Cardiac muscle cell (in vitro differentiated cells and primary cell): ENCODE measurements at regions not wholly inside any gene's neighbourhood (a gene's known extent, or its start where the extent isn't known, plus 50 kb on each side); places are given as distances from the start of the nearest gene placed in this dataset.
A peak's percentile ranks its signal among the peaks of the same experiment; 100 is the strongest.

Experiments
- DNase-seq, 2 donors: peaks; one replicate each; pipeline versions ENCODE4 v3.0.0 to v3.0.0-alpha.2; 2010 to 2017; ENCODE audit warnings: low read depth in 1 of 2, low spot score in 1 of 2
- H3K27ac ChIP-seq: fragments of 200-600 bp; sonication (generic); 2 replicates; pipeline ENCODE4 v1.5.1; 2016
- H3K27me3 ChIP-seq: fragments of 200-600 bp; sonication (generic); 2 replicates; pipeline ENCODE4 v1.6.0; 2016; ENCODE audit warnings: control low read depth
- H3K36me3 ChIP-seq: fragments of 200-600 bp; sonication (generic); 2 replicates; pipeline ENCODE4 v1.5.1; 2016; ENCODE audit warnings: control low read depth
- H3K4me1 ChIP-seq: fragments of 200-600 bp; sonication (generic); 2 replicates; pipeline ENCODE4 v1.8.1; 2017; ENCODE audit warnings: low read depth, mild to moderate bottlenecking, mixed run types
- H3K4me3 ChIP-seq: fragments of 200-600 bp; sonication (generic); 2 replicates; pipeline ENCODE4 v1.5.1; 2016; ENCODE audit warnings: mild to moderate bottlenecking
- H3K9me3 ChIP-seq: fragments of 200-600 bp; sonication (generic); 2 replicates; pipeline ENCODE4 v1.5.1; 2017; ENCODE audit warnings: low read depth, mild to moderate bottlenecking, control low read depth
- TF ChIP-seq, protein P1 (sequence below): IDR thresholded peaks from 2 replicates; pipeline ENCODE4 v1.5.1; 2012; ENCODE audit warnings: low read depth, mild to moderate bottlenecking, low read length

DNA sequence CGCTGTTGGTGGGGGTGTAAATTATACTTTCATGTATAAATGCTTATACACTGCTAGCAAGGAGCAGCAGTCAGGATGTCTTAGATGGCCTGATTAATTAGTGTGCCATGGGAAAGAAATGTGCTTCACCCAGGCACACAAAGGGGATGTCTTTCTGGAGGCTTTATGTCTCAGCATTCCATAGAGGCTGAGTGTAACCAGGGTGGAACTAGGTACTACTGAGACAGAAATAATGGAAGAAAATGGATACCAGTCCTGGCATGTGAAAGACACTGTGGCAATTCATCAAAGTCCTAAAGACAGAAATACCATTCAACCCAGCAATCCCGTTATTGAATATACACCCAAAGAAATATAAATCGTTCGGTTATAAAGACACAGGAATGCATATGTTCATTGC lies 52.5 kb downstream of the PF4 start:
- H3K4me3 ChIP-seq: no peak overlapping the region
- no peaks in the 10 kb centered on the region for H3K9me3 ChIP-seq
- no peaks in the 10 kb centered on the region for H3K27me3 ChIP-seq
- no peak for DNase-seq
- no peaks in the 10 kb centered on the region for H3K36me3 ChIP-seq
- TF ChIP-seq, protein P1, sequence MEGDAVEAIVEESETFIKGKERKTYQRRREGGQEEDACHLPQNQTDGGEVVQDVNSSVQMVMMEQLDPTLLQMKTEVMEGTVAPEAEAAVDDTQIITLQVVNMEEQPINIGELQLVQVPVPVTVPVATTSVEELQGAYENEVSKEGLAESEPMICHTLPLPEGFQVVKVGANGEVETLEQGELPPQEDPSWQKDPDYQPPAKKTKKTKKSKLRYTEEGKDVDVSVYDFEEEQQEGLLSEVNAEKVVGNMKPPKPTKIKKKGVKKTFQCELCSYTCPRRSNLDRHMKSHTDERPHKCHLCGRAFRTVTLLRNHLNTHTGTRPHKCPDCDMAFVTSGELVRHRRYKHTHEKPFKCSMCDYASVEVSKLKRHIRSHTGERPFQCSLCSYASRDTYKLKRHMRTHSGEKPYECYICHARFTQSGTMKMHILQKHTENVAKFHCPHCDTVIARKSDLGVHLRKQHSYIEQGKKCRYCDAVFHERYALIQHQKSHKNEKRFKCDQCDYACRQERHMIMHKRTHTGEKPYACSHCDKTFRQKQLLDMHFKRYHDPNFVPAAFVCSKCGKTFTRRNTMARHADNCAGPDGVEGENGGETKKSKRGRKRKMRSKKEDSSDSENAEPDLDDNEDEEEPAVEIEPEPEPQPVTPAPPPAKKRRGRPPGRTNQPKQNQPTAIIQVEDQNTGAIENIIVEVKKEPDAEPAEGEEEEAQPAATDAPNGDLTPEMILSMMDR: no peak
- H3K27ac ChIP-seq: no peak overlapping the region
- no peaks in the 10 kb centered on the region for H3K4me1 ChIP-seq

DNA sequence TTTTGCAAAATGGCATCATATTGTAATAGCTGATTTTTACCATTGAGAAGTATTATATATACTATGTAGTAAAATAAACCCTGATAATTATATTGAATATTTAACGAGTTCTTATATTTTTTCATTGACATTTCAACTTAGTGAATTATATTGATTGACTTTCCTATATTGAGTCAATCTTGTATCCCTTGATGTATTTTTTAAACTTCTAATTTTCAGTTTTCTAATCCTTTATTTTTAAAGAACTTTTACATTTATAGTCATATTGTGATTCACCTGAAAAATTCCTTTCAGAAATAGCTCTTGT lies 54.4 kb downstream of the CXCL1 start:
- Histone ChIP-seq H3K27me3 (no peaks in the 10 kb centered on the region), H3K4me3 (no peak overlapping the region), H3K36me3 (no peaks in the 10 kb centered on the region), H3K4me1 (no peaks in the 10 kb centered on the region), H3K9me3 (no peaks in the 10 kb centered on the region), H3K27ac (no peak overlapping the region)
- TF ChIP-seq, protein P1: no peak
- DNase-seq: no peak

DNA sequence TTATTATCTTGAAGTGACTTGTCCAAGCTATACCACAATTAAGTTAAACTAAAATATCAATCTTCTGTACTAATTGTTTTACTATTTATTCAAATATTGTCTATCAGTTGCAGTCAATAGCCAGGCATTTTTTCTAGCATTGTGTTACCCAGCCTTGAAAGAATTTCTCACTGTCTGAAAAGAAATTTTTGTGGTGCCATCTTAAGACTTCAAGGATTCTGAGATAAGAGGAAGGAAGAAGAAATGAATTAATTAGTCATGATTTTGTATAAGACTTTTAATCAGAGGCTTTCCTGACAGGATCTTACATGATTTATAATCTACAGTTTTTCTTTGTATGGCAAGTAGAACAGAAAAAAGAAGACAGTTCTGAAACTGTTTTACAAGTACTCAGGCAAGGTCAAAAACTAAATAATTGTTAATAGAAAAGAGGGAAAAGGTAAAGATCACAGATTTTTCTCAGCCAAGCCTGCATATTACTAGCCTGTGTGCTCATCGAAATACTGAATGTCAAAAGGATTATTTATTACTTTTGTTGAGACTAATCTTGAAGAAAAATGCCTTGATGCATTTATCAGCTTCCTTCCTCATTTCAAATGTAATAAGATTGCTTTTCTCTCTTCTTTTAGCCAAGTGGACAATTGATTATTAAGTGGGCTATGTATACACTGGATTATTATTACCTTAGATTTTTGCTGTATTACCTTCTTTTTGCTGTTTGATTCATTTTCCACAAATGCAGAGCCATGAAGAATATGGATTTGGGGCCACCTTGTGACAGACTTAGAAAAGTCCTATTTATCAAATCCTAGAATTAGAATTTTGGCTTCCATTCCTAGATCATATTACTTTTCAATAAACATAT lies 53.8 kb downstream of the CXCL1 start:
- no peaks in the 10 kb centered on the region for H3K27me3 ChIP-seq
- H3K4me3 ChIP-seq: no peak overlapping the region
- H3K4me1 ChIP-seq: no peaks in the 10 kb centered on the region
- H3K36me3 ChIP-seq: no peaks in the 10 kb centered on the region
- H3K27ac ChIP-seq: no peak overlapping the region
- DNase-seq: peak in 1 of 2 donors; percentile 79
- TF ChIP-seq, protein P1: peak; percentile 45
- H3K9me3 ChIP-seq: no peaks in the 10 kb centered on the region

DNA sequence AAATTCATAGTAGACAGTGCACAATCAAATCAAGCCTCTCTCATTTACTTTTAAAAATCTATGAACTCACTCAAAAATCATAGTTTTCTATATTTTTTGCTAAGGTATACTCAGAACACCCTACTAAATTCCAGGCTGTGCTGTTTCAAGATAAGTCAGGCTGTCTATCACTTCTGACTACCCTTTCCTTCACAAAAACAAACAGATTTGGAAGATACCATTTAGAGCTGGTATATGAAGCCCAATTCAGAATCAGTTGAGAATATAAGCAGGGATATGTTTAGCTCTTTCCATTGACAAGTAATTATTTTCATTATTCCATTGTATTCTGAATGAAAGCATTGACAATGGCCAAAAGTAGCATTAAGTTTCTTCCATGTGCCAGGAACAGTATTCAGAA lies 53.1 kb downstream of the CXCL1 start:
- no peaks in the 10 kb centered on the region for H3K9me3 ChIP-seq
- no peaks in the 10 kb centered on the region for H3K36me3 ChIP-seq
- H3K4me1 ChIP-seq: no peaks in the 10 kb centered on the region
- H3K4me3 ChIP-seq: no peak overlapping the region
- TF ChIP-seq, protein P1: no peak
- no peaks in the 10 kb centered on the region for H3K27me3 ChIP-seq
- no peak overlapping the region for H3K27ac ChIP-seq
- DNase-seq: no peak
